Liver (tissue), 3 donors: ENCODE measurements at regions not wholly inside any gene's neighbourhood (a gene's known extent, or its start where the extent isn't known, plus 50 kb on each side); places are given as distances from the start of the nearest gene placed in this dataset.

Source experiments
- ATF3 ChIP-seq: IDR thresholded peaks from 2 replicates; pipeline ENCODE4 v1.6.1; 2016; ENCODE audit warnings: antibody characterized with exemption
- EGR1 ChIP-seq, 2 donors: IDR thresholded peaks; 2 replicates each; pipeline ENCODE4 v1.6.1; 2016 to 2018; ENCODE audit warnings: antibody characterized with exemption in 2 of 2, low read depth in 2 of 2
- MAX ChIP-seq: IDR thresholded peaks from 2 replicates; pipeline ENCODE4 v1.6.1; 2016; ENCODE audit warnings: antibody characterized with exemption
- SP1 ChIP-seq: IDR thresholded peaks from 2 replicates; pipeline ENCODE4 v1.6.1; 2018; ENCODE audit warnings: antibody characterized with exemption, mild to moderate bottlenecking
- YY1 ChIP-seq: IDR thresholded peaks from 2 replicates; pipeline ENCODE4 v1.6.1; 2016; ENCODE audit warnings: antibody characterized with exemption, mild to moderate bottlenecking
- ZBTB33 ChIP-seq: IDR thresholded peaks from 2 replicates; pipeline ENCODE4 v1.6.1; 2016; ENCODE audit warnings: antibody characterized with exemption
- TF ChIP-seq, protein P1 (sequence below): fragments of 150-350 bp; IDR thresholded peaks from 2 replicates; pipeline ENCODE4 v1.5.1; 2017; ENCODE audit warnings: improper control_type of control experiment, low read depth, low read length; ENCODE audit not compliant: missing input control
- donor health status: healthy.
- donor health status: healthy.

GRCh38 chr11:69376155-69377028, 82.4 kb downstream of the MYEOV start:
- TF ChIP-seq, protein P1, sequence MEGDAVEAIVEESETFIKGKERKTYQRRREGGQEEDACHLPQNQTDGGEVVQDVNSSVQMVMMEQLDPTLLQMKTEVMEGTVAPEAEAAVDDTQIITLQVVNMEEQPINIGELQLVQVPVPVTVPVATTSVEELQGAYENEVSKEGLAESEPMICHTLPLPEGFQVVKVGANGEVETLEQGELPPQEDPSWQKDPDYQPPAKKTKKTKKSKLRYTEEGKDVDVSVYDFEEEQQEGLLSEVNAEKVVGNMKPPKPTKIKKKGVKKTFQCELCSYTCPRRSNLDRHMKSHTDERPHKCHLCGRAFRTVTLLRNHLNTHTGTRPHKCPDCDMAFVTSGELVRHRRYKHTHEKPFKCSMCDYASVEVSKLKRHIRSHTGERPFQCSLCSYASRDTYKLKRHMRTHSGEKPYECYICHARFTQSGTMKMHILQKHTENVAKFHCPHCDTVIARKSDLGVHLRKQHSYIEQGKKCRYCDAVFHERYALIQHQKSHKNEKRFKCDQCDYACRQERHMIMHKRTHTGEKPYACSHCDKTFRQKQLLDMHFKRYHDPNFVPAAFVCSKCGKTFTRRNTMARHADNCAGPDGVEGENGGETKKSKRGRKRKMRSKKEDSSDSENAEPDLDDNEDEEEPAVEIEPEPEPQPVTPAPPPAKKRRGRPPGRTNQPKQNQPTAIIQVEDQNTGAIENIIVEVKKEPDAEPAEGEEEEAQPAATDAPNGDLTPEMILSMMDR, result no peak
- TF ChIP-seq MAX (no peak), EGR1 (IDR thresholded peaks at IDR 0.05; ENCODE audit: low read depth in 2 of 2) (no peak), ZBTB33 (no peak), SP1 (no peak), YY1 (no peak), ATF3 (no peak)
